K562 (cell line): ENCODE measurements at regions not wholly inside any gene's neighbourhood (a gene's known extent, or its start where the extent isn't known, plus 50 kb on each side); places are given as distances from the start of the nearest gene placed in this dataset.

Experiments used
- CEBPB ChIP-seq: fragments of 450-650 bp; IDR thresholded peaks from 2 replicates; pipeline ENCODE4 v1.6.1; 2016; ENCODE audit warnings: missing genetic modification characterization, missing compliant biosample characterization
- CHD4 ChIP-seq: fragments of 200-600 bp; sonication (generic); IDR thresholded peaks from 3 replicates; pipeline ENCODE4 v1.6.1; 2012; ENCODE audit warnings: low read depth, mild to moderate bottlenecking, mixed read lengths, low read length, inconsistent platforms; ENCODE audit not compliant: insufficient read depth, insufficient replicate concordance, poor library complexity, severe bottlenecking
- CTCF ChIP-seq, 3 experiments: IDR thresholded peaks in 2 of 3; conservative IDR thresholded peaks in 1 of 3; 2 replicates each; pipeline ENCODE4 v1.5.1; 2011 to 2012; ENCODE audit warnings: low read length in 3 of 3, mild to moderate bottlenecking in 3 of 3, control low read depth in 2 of 3, improper control_type of control experiment in 1 of 3, inconsistent platforms in 1 of 3, low read depth in 1 of 3, mixed read lengths in 1 of 3, moderate library complexity in 1 of 3; ENCODE audit not compliant: insufficient read depth in 2 of 3
- EP300 ChIP-seq: IDR thresholded peaks from 2 replicates; pipeline ENCODE4 v1.6.1; 2012; ENCODE audit warnings: low read length, improper control_type of control experiment
- EZH2 ChIP-seq: IDR thresholded peaks from 2 replicates; pipeline ENCODE4 v1.6.1; 2012; ENCODE audit warnings: low read depth, mild to moderate bottlenecking, inconsistent platforms, low read length, borderline replicate concordance
- FOXP1 ChIP-seq: sonication (generic); formaldehyde crosslinking; IDR thresholded peaks from 2 replicates; pipeline ENCODE4 v1.8.0; 2022; ENCODE audit warnings: mild to moderate bottlenecking, missing genetic modification reagents
- GABPA ChIP-seq: fragments of 200-800 bp; sonication (Bioruptor generic); conservative IDR thresholded peaks from 2 replicates; pipeline ENCODE4 v1.6.1; 2016; ENCODE audit warnings: low read depth, missing genetic modification characterization, missing compliant biosample characterization
- MED1 ChIP-seq: sonication (generic); formaldehyde crosslinking; IDR thresholded peaks from 2 replicates; pipeline ENCODE4 v1.8.1; 2023; ENCODE audit warnings: missing genetic modification reagents, borderline replicate concordance
- WHSC1 ChIP-seq: IDR thresholded peaks from one replicate; pipeline ENCODE4 v1.6.1; 2012; ENCODE audit warnings: low read length, control low read depth, inconsistent platforms
- YY1 ChIP-seq, 3 experiments: IDR thresholded peaks; 2 replicates each; pipeline ENCODE4 v1.6.1; 2011; ENCODE audit warnings: low read length in 2 of 3, mild to moderate bottlenecking in 2 of 3, moderate library complexity in 2 of 3, borderline replicate concordance in 1 of 3, control low read depth in 1 of 3, low read depth in 1 of 3; ENCODE audit not compliant: insufficient read depth in 3 of 3, insufficient replicate concordance in 2 of 3, control insufficient read depth in 1 of 3, insufficient read length in 1 of 3; ENCODE audit errors: extremely low read depth in 1 of 3
- ZFX ChIP-seq: sonication (generic); formaldehyde crosslinking; IDR thresholded peaks from 2 replicates; pipeline ENCODE4 v1.8.0; 2022; ENCODE audit warnings: mild to moderate bottlenecking, missing genetic modification reagents, moderate library complexity
- TF ChIP-seq, protein P1 (sequence below): fragments of 450-650 bp; IDR thresholded peaks from 2 replicates; pipeline ENCODE4 v1.6.1; 2014; ENCODE audit warnings: low read depth, mild to moderate bottlenecking, moderate library complexity, borderline replicate concordance

GRCh38 chr16:74160759-74161158 lies 135.9 kb upstream of the PSMD7 start:
- no peak for TF ChIP-seq CTCF (IDR thresholded peaks at IDR 0.05 in 2 of 3, conservative IDR thresholded peaks at IDR 0.05 in 1 of 3; ENCODE audit: insufficient read depth in 2 of 3, low read depth in 1 of 3, low read length in 3 of 3)
- TF ChIP-seq ZFX (CRISPR knock-in tag): no peak
- TF ChIP-seq, protein P1, sequence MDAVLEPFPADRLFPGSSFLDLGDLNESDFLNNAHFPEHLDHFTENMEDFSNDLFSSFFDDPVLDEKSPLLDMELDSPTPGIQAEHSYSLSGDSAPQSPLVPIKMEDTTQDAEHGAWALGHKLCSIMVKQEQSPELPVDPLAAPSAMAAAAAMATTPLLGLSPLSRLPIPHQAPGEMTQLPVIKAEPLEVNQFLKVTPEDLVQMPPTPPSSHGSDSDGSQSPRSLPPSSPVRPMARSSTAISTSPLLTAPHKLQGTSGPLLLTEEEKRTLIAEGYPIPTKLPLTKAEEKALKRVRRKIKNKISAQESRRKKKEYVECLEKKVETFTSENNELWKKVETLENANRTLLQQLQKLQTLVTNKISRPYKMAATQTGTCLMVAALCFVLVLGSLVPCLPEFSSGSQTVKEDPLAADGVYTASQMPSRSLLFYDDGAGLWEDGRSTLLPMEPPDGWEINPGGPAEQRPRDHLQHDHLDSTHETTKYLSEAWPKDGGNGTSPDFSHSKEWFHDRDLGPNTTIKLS: no peak
- TF ChIP-seq CHD4: no peak
- TF ChIP-seq WHSC1: no peak
- no peak for TF ChIP-seq CEBPB (tag)
- TF ChIP-seq FOXP1 (CRISPR knock-in tag): no peak
- no peak for TF ChIP-seq EP300
- TF ChIP-seq GABPA (tag): no peak
- TF ChIP-seq YY1 (IDR thresholded peaks at IDR 0.05; ENCODE audit: borderline replicate concordance in 1 of 3, control insufficient read depth in 1 of 3, extremely low read depth in 1 of 3, insufficient read depth in 3 of 3, insufficient read length in 1 of 3, insufficient replicate concordance in 2 of 3, low read depth in 1 of 3, low read length in 2 of 3): no peak
- no peak for TF ChIP-seq MED1 (CRISPR knock-in tag)
- TF ChIP-seq EZH2: no peak
